ENCODE measurements at regions not wholly inside any gene's neighbourhood (a gene's known extent, or its start where the extent isn't known, plus 50 kb on each side); places are given as distances from the start of the nearest gene placed in this dataset.
"Not testable (repeated sequence)": the region's sequence is repeated elsewhere in the genome, so short reads cannot be mapped to it uniquely, and the experiment has no call there.

DNA sequence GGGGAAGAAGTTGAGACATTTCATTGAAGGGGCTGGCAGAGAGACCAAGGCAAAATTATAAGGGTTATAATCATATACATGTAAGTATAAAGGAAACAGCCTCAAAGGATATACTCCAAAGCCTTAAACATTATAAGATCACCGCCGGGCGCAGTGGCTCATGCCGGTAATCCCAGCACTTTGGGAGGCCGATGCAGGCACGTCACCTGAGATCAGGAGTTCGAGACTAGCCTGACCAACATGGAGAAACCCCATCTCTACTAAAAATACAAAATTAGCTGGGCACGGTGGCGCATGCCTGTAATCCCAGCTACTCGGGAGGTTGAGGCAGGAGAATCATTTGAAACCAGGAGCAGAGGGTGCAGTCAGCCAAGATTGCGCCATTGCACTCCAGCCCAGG lies 1227.0 kb upstream of the NRXN1 start:
- H3K27ac Mint-ChIP-seq; H3K4me1 Mint-ChIP-seq (ENCODE audit: low read depth); H3K36me3 Mint-ChIP-seq (ENCODE audit: low read depth); H3K4me3 Mint-ChIP-seq; intact Hi-C loops (cut with micrococcal nuclease); H3K27me3 Mint-ChIP-seq: not testable (repeated sequence)
- peaks cover 33% of the 10 kb centered on the region for H3K9me3 Mint-ChIP-seq

DNA sequence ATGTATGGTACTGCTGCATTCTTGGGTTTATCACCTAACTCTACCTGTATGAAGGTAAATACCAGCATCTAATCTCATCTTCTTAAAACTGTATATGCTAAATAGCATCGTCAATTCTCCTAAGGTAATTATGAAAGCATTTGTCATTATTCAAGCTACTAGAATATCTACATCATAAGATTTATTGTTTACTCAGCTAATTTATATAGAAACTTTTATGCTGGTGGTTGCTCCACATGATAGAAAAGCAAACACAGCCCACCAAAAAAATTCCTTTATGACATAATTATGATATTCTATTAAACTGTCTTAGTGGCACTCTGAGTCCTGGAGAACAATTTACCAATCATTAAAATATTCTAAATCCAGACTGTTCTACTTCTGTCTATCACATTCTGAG lies 1226.1 kb upstream of the NRXN1 start:
- no peaks in the 10 kb centered on the region for H3K27me3 Mint-ChIP-seq
- no peak overlapping the region for H3K27ac Mint-ChIP-seq
- peaks cover 28% of the 10 kb centered on the region for H3K9me3 Mint-ChIP-seq
- intact Hi-C loops (cut with micrococcal nuclease) = no loop called here
- H3K36me3 Mint-ChIP-seq (ENCODE audit: low read depth) = no peaks in the 10 kb centered on the region
- no peak overlapping the region for H3K4me3 Mint-ChIP-seq
- H3K4me1 Mint-ChIP-seq (ENCODE audit: low read depth) = no peaks in the 10 kb centered on the region

DNA sequence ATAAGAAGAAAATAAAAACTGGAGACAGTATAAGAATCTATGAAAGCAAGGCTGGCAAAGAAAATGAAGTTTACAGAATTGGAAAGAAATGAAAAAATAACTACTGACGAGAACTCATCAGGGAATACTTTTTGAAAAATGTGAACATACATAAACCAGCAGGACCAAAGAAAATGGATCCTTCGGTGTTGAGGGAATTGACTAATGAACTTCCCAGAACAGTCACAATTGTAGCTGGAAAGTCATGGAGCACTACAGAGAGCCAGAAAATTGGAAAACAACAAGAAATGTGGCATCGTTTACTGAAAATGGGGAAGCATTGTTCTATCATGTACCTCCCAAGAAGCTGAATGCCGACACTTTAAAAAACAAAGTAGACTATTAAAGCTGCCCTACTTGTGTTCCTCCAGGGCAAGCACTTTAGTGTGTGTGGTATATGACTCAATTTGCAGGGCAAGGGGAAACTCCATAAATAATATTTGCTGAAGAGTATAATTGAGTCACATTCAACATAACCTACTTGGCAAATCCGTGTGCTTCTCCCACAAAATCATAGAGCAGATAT lies 1221.6 kb upstream of the NRXN1 start:
- Mint-ChIP-seq H3K9me3 (peaks cover 24% of the 10 kb centered on the region), H3K4me1 (ENCODE audit: low read depth) (no peaks in the 10 kb centered on the region), H3K4me3 (no peak overlapping the region), H3K36me3 (ENCODE audit: low read depth) (no peaks in the 10 kb centered on the region), H3K27me3 (no peaks in the 10 kb centered on the region), H3K27ac (no peak overlapping the region)
- intact Hi-C loops (cut with micrococcal nuclease) = no loop called here

GRCh38 chr2:52238782-52239181 lies 1206.8 kb upstream of the NRXN1 start:
- no peaks in the 10 kb centered on the region for H3K27me3 Mint-ChIP-seq
- no peaks in the 10 kb centered on the region for H3K4me1 Mint-ChIP-seq (ENCODE audit: low read depth)
- no peaks in the 10 kb centered on the region for H3K36me3 Mint-ChIP-seq (ENCODE audit: low read depth)
- intact Hi-C loops (cut with micrococcal nuclease) = no loop called here
- no peak overlapping the region for H3K4me3 Mint-ChIP-seq
- H3K9me3 Mint-ChIP-seq = peaks cover 6% of the 10 kb centered on the region
- no peak overlapping the region for H3K27ac Mint-ChIP-seq

- Mint-ChIP-seq H3K4me3 (no peak overlapping the region), H3K36me3 (ENCODE audit: low read depth) (no peaks in the 10 kb centered on the region), H3K4me1 (ENCODE audit: low read depth) (no peaks in the 10 kb centered on the region), H3K27me3 (no peaks in the 10 kb centered on the region), H3K27ac (no peak overlapping the region), H3K9me3 (no peaks in the 10 kb centered on the region)
- intact Hi-C loops (cut with micrococcal nuclease) = no loop called here
Observed at GRCh38 chr2:52222128-52222527, 1190.2 kb upstream of the NRXN1 start.

- no peaks in the 10 kb centered on the region for H3K36me3 Mint-ChIP-seq (ENCODE audit: low read depth)
- H3K27ac Mint-ChIP-seq = no peak overlapping the region
- no peaks in the 10 kb centered on the region for H3K4me1 Mint-ChIP-seq (ENCODE audit: low read depth)
- no peaks in the 10 kb centered on the region for H3K9me3 Mint-ChIP-seq
- intact Hi-C loops (cut with micrococcal nuclease) = no loop called here
- H3K4me3 Mint-ChIP-seq = no peak overlapping the region
- H3K27me3 Mint-ChIP-seq = no peaks in the 10 kb centered on the region
Observed at GRCh38 chr2:52220393-52220792, 1188.5 kb upstream of the NRXN1 start.

GRCh38 chr2:52210611-52211010 lies 1178.7 kb upstream of the NRXN1 start:
- intact Hi-C loops (cut with micrococcal nuclease) = no loop called here
- Mint-ChIP-seq H3K36me3 (ENCODE audit: low read depth) (no peaks in the 10 kb centered on the region), H3K4me3 (no peak overlapping the region), H3K9me3 (no peaks in the 10 kb centered on the region), H3K27ac (no peak overlapping the region), H3K4me1 (ENCODE audit: low read depth) (no peaks in the 10 kb centered on the region), H3K27me3 (no peaks in the 10 kb centered on the region)

DNA sequence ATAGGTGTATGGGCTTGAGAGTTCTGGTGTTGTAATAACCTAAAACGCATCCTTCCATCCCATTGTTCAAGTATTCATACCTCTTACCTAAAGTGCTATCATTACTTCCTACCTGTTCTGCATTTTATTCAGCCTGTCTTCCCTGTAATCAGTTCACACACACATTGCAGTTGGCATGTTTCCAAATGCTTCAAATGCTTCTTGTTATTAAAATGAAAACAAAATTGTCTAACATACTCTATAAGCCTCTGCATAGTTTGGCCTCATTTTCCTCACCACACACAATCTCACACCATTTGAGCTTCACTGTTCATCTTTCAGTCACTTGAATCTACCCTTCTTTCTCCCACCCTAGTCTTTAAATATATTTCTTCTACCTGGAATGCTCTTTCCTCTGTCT lies 1178.2 kb upstream of the NRXN1 start:
- intact Hi-C loops (cut with micrococcal nuclease) = no loop called here
- H3K27me3 Mint-ChIP-seq = no peaks in the 10 kb centered on the region

DNA sequence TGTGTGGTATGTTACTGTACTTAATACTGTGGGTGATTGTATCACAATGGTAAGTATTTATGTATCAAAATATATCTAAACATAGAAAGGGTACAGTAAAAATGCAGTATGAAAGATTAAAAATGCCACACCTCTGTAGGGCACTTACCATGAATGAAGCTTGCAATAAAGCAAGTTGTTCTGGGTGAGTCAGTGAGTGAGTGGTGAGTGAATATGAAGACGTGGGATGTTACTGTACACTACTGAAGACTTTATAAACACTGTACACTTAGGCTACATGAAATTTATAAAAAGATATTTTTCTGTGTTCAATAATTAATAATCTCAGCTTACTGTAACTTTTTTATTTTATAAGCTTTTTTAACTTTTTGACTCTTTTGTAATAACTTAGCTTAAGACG lies 1162.4 kb upstream of the NRXN1 start:
- H3K4me3 Mint-ChIP-seq = no peak overlapping the region
- intact Hi-C loops (cut with micrococcal nuclease) = no loop called here

More for the DNA sequence above, 1178.2 kb upstream of the NRXN1 start:
- Mint-ChIP-seq H3K4me3 (no peak overlapping the region), H3K27ac (no peak overlapping the region), H3K36me3 (ENCODE audit: low read depth) (no peaks in the 10 kb centered on the region), H3K9me3 (no peaks in the 10 kb centered on the region), H3K4me1 (ENCODE audit: low read depth) (no peaks in the 10 kb centered on the region)

GRCh38 chr2:52193804-52194203 lies 1161.9 kb upstream of the NRXN1 start:
- Mint-ChIP-seq H3K36me3 (ENCODE audit: low read depth) (no peaks in the 10 kb centered on the region), H3K27me3 (no peaks in the 10 kb centered on the region), H3K27ac (no peak overlapping the region), H3K9me3 (peaks cover 8% of the 10 kb centered on the region), H3K4me1 (ENCODE audit: low read depth) (no peaks in the 10 kb centered on the region), H3K4me3 (no peak overlapping the region)
- intact Hi-C loops (cut with micrococcal nuclease) = no loop called here

More for the DNA sequence above, 1162.4 kb upstream of the NRXN1 start:
- Mint-ChIP-seq H3K9me3 (peaks cover 8% of the 10 kb centered on the region), H3K27me3 (no peaks in the 10 kb centered on the region), H3K27ac (no peak overlapping the region), H3K4me1 (ENCODE audit: low read depth) (no peaks in the 10 kb centered on the region), H3K36me3 (ENCODE audit: low read depth) (no peaks in the 10 kb centered on the region)

- H3K36me3 Mint-ChIP-seq (ENCODE audit: low read depth) = no peaks in the 10 kb centered on the region
- intact Hi-C loops (cut with micrococcal nuclease) = no loop called here
- no peaks in the 10 kb centered on the region for H3K4me1 Mint-ChIP-seq (ENCODE audit: low read depth)
- H3K9me3 Mint-ChIP-seq = peaks cover 8% of the 10 kb centered on the region
- H3K27me3 Mint-ChIP-seq = no peaks in the 10 kb centered on the region
- H3K27ac Mint-ChIP-seq = no peak overlapping the region
- no peak overlapping the region for H3K4me3 Mint-ChIP-seq
Observed at GRCh38 chr2:52192656-52193055, 1160.7 kb upstream of the NRXN1 start.

DNA sequence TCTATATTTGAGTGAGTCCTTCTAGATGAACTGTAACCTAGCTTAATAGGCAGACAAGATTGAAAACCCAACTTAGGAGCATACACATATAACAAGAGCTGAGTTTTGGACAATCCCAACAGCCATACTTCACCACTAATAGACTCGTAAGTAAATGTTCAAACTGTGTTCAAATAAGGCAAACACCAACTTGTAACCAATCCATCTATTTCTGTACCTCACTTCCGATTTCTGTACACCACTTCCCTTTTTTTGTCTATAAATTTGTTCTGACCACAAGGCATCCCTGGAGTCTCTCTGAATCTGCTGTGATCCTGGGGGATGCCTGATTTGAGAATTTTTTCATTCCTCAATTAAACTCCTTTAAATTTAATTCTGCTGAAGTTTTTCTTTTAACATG lies 1149.1 kb upstream of the NRXN1 start:
- no peak overlapping the region for H3K4me3 Mint-ChIP-seq
- no peaks in the 10 kb centered on the region for H3K4me1 Mint-ChIP-seq (ENCODE audit: low read depth)
- peaks cover 17% of the 10 kb centered on the region for H3K9me3 Mint-ChIP-seq
- no peaks in the 10 kb centered on the region for H3K27me3 Mint-ChIP-seq
- no peak overlapping the region for H3K27ac Mint-ChIP-seq
- intact Hi-C loops (cut with micrococcal nuclease) = no loop called here
- no peaks in the 10 kb centered on the region for H3K36me3 Mint-ChIP-seq (ENCODE audit: low read depth)

DNA sequence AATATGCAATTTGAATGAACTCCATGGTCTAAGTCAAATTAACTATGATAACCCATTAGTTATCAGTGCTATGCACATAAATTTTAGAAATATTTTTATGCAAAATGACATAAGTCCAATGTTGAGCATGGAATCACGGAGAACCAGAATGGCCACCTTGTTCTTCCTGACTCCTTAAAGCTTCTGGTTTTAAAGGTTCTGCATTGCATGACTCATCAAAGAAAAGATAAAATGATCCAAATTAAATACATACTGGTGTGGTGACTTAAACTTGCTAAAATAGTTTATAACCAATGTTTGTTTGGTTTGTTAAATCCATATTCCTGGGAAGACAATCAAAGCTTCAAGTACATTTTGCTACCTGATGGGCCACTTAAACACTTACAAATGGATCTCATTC lies 1146.9 kb upstream of the NRXN1 start:
- intact Hi-C loops (cut with micrococcal nuclease) = no loop called here
- H3K9me3 Mint-ChIP-seq = peaks cover 22% of the 10 kb centered on the region
- H3K36me3 Mint-ChIP-seq (ENCODE audit: low read depth) = no peaks in the 10 kb centered on the region
- no peak overlapping the region for H3K27ac Mint-ChIP-seq
- H3K4me1 Mint-ChIP-seq (ENCODE audit: low read depth) = no peaks in the 10 kb centered on the region
- no peaks in the 10 kb centered on the region for H3K27me3 Mint-ChIP-seq
- H3K4me3 Mint-ChIP-seq = no peak overlapping the region

- H3K9me3 Mint-ChIP-seq = no peaks in the 10 kb centered on the region
- intact Hi-C loops (cut with micrococcal nuclease) = no loop called here
- no peaks in the 10 kb centered on the region for H3K27me3 Mint-ChIP-seq
- no peak overlapping the region for H3K27ac Mint-ChIP-seq
- no peak overlapping the region for H3K4me3 Mint-ChIP-seq
- H3K36me3 Mint-ChIP-seq (ENCODE audit: low read depth) = no peaks in the 10 kb centered on the region
- no peaks in the 10 kb centered on the region for H3K4me1 Mint-ChIP-seq (ENCODE audit: low read depth)
Observed at GRCh38 chr2:52145005-52145404, 1113.1 kb upstream of the NRXN1 start.

DNA sequence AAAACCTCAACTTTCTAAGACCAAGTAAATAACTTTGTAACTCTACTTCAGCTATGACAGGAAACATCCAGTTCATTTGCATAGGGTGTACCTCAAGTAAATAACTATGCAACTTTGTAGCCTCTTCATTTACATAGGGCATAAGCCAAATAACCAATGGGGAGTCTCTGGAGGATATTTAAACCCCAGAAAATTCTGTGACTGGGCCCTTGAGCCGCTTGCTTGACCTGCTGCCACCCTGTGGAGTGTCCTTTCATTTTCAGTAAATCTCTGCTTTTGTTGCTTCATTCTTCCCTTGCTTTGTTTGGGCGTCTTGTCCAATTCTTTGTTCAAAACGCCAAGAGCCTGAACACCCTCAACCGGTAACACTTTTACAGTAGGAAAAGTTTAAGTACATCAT lies 1112.7 kb upstream of the NRXN1 start:
- intact Hi-C loops (cut with micrococcal nuclease) = no loop called here
- Mint-ChIP-seq H3K27ac (no peak overlapping the region), H3K4me1 (ENCODE audit: low read depth) (no peaks in the 10 kb centered on the region), H3K9me3 (no peaks in the 10 kb centered on the region), H3K36me3 (ENCODE audit: low read depth) (no peaks in the 10 kb centered on the region), H3K27me3 (no peaks in the 10 kb centered on the region), H3K4me3 (no peak overlapping the region)
